ENCODE measurements at regions not wholly inside any gene's neighbourhood (a gene's known extent, or its start where the extent isn't known, plus 50 kb on each side); places are given as distances from the start of the nearest gene placed in this dataset.
"Not testable (repeated sequence)": the region's sequence is repeated elsewhere in the genome, so short reads cannot be mapped to it uniquely, and the experiment has no call there.

DNA sequence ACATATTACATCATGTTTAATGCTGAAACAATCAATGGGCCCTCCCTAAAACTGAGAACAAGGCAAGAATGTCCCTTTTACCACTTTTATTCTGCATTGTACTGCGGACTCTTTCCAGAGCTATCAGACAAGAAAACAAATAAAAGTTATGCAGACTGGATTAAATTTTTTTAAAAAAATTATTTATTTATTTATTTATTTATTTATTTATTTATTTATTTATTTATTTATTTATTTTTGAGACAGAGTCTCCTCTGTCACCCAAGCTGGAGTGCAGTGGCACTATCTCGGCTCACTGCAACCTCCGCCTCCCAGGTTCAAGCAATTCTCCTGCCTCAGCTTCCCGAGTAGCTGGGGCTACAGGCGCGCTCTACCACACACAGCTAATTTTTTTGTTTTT, 185.4 kb upstream of the LRFN5 start:
- DNase-seq (ENCODE audit: low spot score); H3K36me3 ChIP-seq (ENCODE audit: control insufficient read depth in 4 of 4, insufficient read depth in 3 of 4, low read depth in 1 of 4, low read length in 3 of 4); H3K9me3 ChIP-seq (ENCODE audit: control insufficient read depth in 4 of 4, low read length in 3 of 4); H3K27ac ChIP-seq (ENCODE audit: low read depth in 1 of 2, low read length in 2 of 2); H3K4me3 ChIP-seq (ENCODE audit: low read depth in 1 of 3, low read length in 3 of 3); H3K4me1 ChIP-seq (ENCODE audit: control insufficient read depth in 4 of 4, insufficient read depth in 4 of 4, low read length in 3 of 4); H3K27me3 ChIP-seq (ENCODE audit: control insufficient read depth in 4 of 4, insufficient read depth in 4 of 4, low read length in 3 of 4); H3K9ac ChIP-seq (ENCODE audit: low read depth in 1 of 2, low read length in 2 of 2): not testable (repeated sequence)
- WGBS: 93% methylated on average over 6 of the region's 6 CpGs

DNA sequence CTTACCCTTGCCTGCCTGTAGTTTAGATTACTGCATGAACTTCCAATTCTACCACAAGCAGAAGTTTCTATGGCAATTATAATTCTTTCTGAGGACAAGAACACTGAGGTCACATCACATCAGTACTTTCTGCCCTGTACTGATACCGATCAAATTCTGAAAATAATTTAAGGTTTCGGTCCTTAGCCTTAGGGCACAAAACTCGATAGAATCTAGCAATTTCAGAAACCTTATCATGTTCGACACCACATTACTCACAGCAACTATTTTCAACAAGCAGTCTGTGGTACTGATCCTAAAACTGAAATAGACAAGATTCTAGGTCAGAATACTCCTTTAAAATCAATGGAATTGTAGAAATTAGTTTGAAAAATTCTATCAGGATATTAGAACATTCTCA, 187.0 kb upstream of the LRFN5 start:
- no peak for DNase-seq (ENCODE audit: low spot score)
- TF ChIP-seq NR2F2 (IDR thresholded peaks at IDR 0.05) (no peak), HNF4G (IDR thresholded peaks at IDR 0.05) (no peak), MAX (IDR thresholded peaks at IDR 0.05) (no peak), FOXA2 (IDR thresholded peaks at IDR 0.05) (no peak), TAF1 (conservative IDR thresholded peaks at IDR 0.05) (no peak), HNF4A (conservative IDR thresholded peaks at IDR 0.05) (no peak), SP1 (IDR thresholded peaks at IDR 0.05) (no peak), YY1 (IDR thresholded peaks at IDR 0.05) (no peak), RAD21 (IDR thresholded peaks at IDR 0.05) (no peak), FOXA1 (IDR thresholded peaks at IDR 0.05) (no peak)
- TF ChIP-seq, protein P1, sequence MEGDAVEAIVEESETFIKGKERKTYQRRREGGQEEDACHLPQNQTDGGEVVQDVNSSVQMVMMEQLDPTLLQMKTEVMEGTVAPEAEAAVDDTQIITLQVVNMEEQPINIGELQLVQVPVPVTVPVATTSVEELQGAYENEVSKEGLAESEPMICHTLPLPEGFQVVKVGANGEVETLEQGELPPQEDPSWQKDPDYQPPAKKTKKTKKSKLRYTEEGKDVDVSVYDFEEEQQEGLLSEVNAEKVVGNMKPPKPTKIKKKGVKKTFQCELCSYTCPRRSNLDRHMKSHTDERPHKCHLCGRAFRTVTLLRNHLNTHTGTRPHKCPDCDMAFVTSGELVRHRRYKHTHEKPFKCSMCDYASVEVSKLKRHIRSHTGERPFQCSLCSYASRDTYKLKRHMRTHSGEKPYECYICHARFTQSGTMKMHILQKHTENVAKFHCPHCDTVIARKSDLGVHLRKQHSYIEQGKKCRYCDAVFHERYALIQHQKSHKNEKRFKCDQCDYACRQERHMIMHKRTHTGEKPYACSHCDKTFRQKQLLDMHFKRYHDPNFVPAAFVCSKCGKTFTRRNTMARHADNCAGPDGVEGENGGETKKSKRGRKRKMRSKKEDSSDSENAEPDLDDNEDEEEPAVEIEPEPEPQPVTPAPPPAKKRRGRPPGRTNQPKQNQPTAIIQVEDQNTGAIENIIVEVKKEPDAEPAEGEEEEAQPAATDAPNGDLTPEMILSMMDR (IDR thresholded peaks at IDR 0.05; ENCODE audit: low read depth, low read length, missing input control): no peak
- TF ChIP-seq, protein P2, sequence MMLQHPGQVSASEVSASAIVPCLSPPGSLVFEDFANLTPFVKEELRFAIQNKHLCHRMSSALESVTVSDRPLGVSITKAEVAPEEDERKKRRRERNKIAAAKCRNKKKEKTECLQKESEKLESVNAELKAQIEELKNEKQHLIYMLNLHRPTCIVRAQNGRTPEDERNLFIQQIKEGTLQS (IDR thresholded peaks at IDR 0.05): no peak
- no peaks in the 10 kb centered on the region for H3K9me3 ChIP-seq (ENCODE audit: control insufficient read depth in 4 of 4, low read length in 3 of 4)
- no peak overlapping the region for H3K4me3 ChIP-seq (ENCODE audit: low read depth in 1 of 3, low read length in 3 of 3)
- H3K27ac ChIP-seq (ENCODE audit: low read depth in 1 of 2, low read length in 2 of 2): no peak overlapping the region
- H3K9ac ChIP-seq (ENCODE audit: low read depth in 1 of 2, low read length in 2 of 2): no peak overlapping the region
- H3K27me3 ChIP-seq (ENCODE audit: control insufficient read depth in 4 of 4, insufficient read depth in 4 of 4, low read length in 3 of 4): no peaks in the 10 kb centered on the region
- no peaks in the 10 kb centered on the region for H3K36me3 ChIP-seq (ENCODE audit: control insufficient read depth in 4 of 4, insufficient read depth in 3 of 4, low read depth in 1 of 4, low read length in 3 of 4)
- 88% methylated on average over 4 of the region's 4 CpGs for WGBS
- no peaks in the 10 kb centered on the region for H3K4me1 ChIP-seq (ENCODE audit: control insufficient read depth in 4 of 4, insufficient read depth in 4 of 4, low read length in 3 of 4)

- H3K27ac ChIP-seq (ENCODE audit: low read depth in 1 of 2, low read length in 2 of 2): no peak overlapping the region
- no peaks in the 10 kb centered on the region for H3K27me3 ChIP-seq (ENCODE audit: control insufficient read depth in 4 of 4, insufficient read depth in 4 of 4, low read length in 3 of 4)
- no peaks in the 10 kb centered on the region for H3K36me3 ChIP-seq (ENCODE audit: control insufficient read depth in 4 of 4, insufficient read depth in 3 of 4, low read depth in 1 of 4, low read length in 3 of 4)
- H3K4me3 ChIP-seq (ENCODE audit: low read depth in 1 of 3, low read length in 3 of 3): no peak overlapping the region
- no peak for TF ChIP-seq HNF4G (IDR thresholded peaks at IDR 0.05)
- TF ChIP-seq EGR1 (IDR thresholded peaks at IDR 0.05; ENCODE audit: low read depth in 2 of 2): no peak
- no peak for TF ChIP-seq NR2F2 (IDR thresholded peaks at IDR 0.05)
- TF ChIP-seq REST (IDR thresholded peaks at IDR 0.05): no peak
- TF ChIP-seq RXRA (IDR thresholded peaks at IDR 0.05): no peak
- TF ChIP-seq FOXA1 (IDR thresholded peaks at IDR 0.05): no peak
- TF ChIP-seq HNF4A (conservative IDR thresholded peaks at IDR 0.05): no peak
- TF ChIP-seq MAX (IDR thresholded peaks at IDR 0.05): no peak
- no peak for TF ChIP-seq SP1 (IDR thresholded peaks at IDR 0.05)
- TF ChIP-seq FOXA2 (IDR thresholded peaks at IDR 0.05): no peak
- no peak for TF ChIP-seq YY1 (IDR thresholded peaks at IDR 0.05)
- TF ChIP-seq JUND (IDR thresholded peaks at IDR 0.05): no peak
- TF ChIP-seq GABPA (IDR thresholded peaks at IDR 0.05 in 1 of 2, conservative IDR thresholded peaks at IDR 0.05 in 1 of 2): no peak
- no peak for TF ChIP-seq TAF1 (conservative IDR thresholded peaks at IDR 0.05)
- no peak for TF ChIP-seq ZBTB33 (IDR thresholded peaks at IDR 0.05)
- TF ChIP-seq RAD21 (IDR thresholded peaks at IDR 0.05): no peak
- H3K9ac ChIP-seq (ENCODE audit: low read depth in 1 of 2, low read length in 2 of 2): no peak overlapping the region
- whole genome bisulfite sequencing: 55% methylated on average over 5 of the region's 5 CpGs
- no peaks in the 10 kb centered on the region for H3K9me3 ChIP-seq (ENCODE audit: control insufficient read depth in 4 of 4, low read length in 3 of 4)
- no peak for DNase-seq (ENCODE audit: low spot score)
- H3K4me1 ChIP-seq (ENCODE audit: control insufficient read depth in 4 of 4, insufficient read depth in 4 of 4, low read length in 3 of 4): no peaks in the 10 kb centered on the region
Measured at GRCh38 chr14:41418851-41419250, 187.8 kb upstream of the LRFN5 start.
